Neural cell (in vitro differentiated cells): ENCODE measurements at regions not wholly inside any gene's neighbourhood (a gene's known extent, or its start where the extent isn't known, plus 50 kb on each side); places are given as distances from the start of the nearest gene placed in this dataset.

Source experiments
- H2AFZ ChIP-seq: fragments of 200-600, 300-800 bp; sonication (generic), shearing (Covaris generic); 2 replicates; pipeline ENCODE4 v1.6.0; 2014; ENCODE audit warnings: low read depth, mild to moderate bottlenecking, antibody characterized with exemption, low read length, moderate library complexity
- H3F3A ChIP-seq: fragments of 200-600 bp; shearing (Covaris generic); 2 replicates; pipeline ENCODE4 v1.6.1; 2016; ENCODE audit warnings: mild to moderate bottlenecking, moderate library complexity, mixed read lengths, antibody characterized with exemption, low read length; ENCODE audit not compliant: insufficient read depth, poor library complexity, severe bottlenecking
- H3K27ac ChIP-seq: fragments of 200-600, 300-800 bp; sonication (generic), shearing (Covaris generic); 2 replicates; pipeline ENCODE4 v1.5.1; 2014; ENCODE audit warnings: mild to moderate bottlenecking, low read length, moderate library complexity
- H3K27me3 ChIP-seq: fragments of 300-800, 200-600 bp; sonication (generic), shearing (Covaris generic); 2 replicates; pipeline ENCODE4 v1.6.0; 2014; ENCODE audit warnings: mild to moderate bottlenecking, low read depth, low read length, moderate library complexity; ENCODE audit not compliant: insufficient read depth
- H3K36me3 ChIP-seq: fragments of 300-800, 200-600 bp; sonication (generic), shearing (Covaris generic); 2 replicates; pipeline ENCODE4 v1.5.1; 2014; ENCODE audit warnings: mild to moderate bottlenecking, antibody characterized with exemption, low read length, moderate library complexity; ENCODE audit not compliant: insufficient read depth
- H3K4me2 ChIP-seq: fragments of 300-800, 200-600 bp; sonication (generic), shearing (Covaris generic); 2 replicates; pipeline ENCODE4 v1.6.0; 2014; ENCODE audit warnings: mild to moderate bottlenecking, low read length
- H3K4me3 ChIP-seq: fragments of 300-800, 200-600 bp; sonication (generic), shearing (Covaris generic); 2 replicates; pipeline ENCODE4 v1.5.1; 2014; ENCODE audit warnings: mild to moderate bottlenecking, low read length, moderate library complexity
- H3K79me2 ChIP-seq: fragments of 200-600 bp; shearing (Covaris generic); replicated peaks from 2 replicates; pipeline ENCODE4 v1.6.0; 2014; ENCODE audit warnings: mild to moderate bottlenecking, low read length, moderate library complexity; ENCODE audit not compliant: insufficient read depth
- H3K9ac ChIP-seq: fragments of 300-800, 200-600 bp; sonication (generic), shearing (Covaris generic); 2 replicates; pipeline ENCODE4 v1.6.1; 2016; ENCODE audit warnings: mild to moderate bottlenecking, low read length, mixed read lengths
- H3K9me2 ChIP-seq: fragments of 200-600 bp; shearing (Covaris generic); 2 replicates; pipeline ENCODE4 v1.6.1; 2016; ENCODE audit warnings: mild to moderate bottlenecking, low read length, mixed read lengths; ENCODE audit not compliant: insufficient read depth
- H3K9me3 ChIP-seq: fragments of 200-600, 300-800 bp; sonication (generic), shearing (Covaris generic); 2 replicates; pipeline ENCODE4 v1.6.1; 2016; ENCODE audit warnings: mild to moderate bottlenecking, mixed run types, low read length, moderate library complexity, mixed read lengths
- H4K20me1 ChIP-seq: fragments of 200-600 bp; shearing (Covaris generic); 2 replicates; pipeline ENCODE4 v1.6.1; 2016; ENCODE audit warnings: mild to moderate bottlenecking, mixed run types; ENCODE audit not compliant: insufficient read depth
- CTCF ChIP-seq: fragments of 450-650 bp; IDR thresholded peaks from 2 replicates; pipeline ENCODE4 v1.5.1; 2014; ENCODE audit warnings: antibody characterized with exemption, mild to moderate bottlenecking, moderate library complexity; ENCODE audit not compliant: poor library complexity, severe bottlenecking
- EP300 ChIP-seq: fragments of 450-650 bp; conservative IDR thresholded peaks from 2 replicates; pipeline ENCODE4 v1.6.1; 2014; ENCODE audit warnings: antibody characterized with exemption, mild to moderate bottlenecking, moderate library complexity; ENCODE audit not compliant: poor library complexity, severe bottlenecking
- EZH2 ChIP-seq: fragments of 200-600, 300-800 bp; shearing (Covaris generic), sonication (generic); IDR thresholded peaks from 2 replicates; pipeline ENCODE4 v1.6.1; 2014; ENCODE audit warnings: antibody characterized with exemption, low read length, borderline replicate concordance, mild to moderate bottlenecking; ENCODE audit not compliant: insufficient read depth, poor library complexity, severe bottlenecking
- MXI1 ChIP-seq: fragments of 450-650 bp; conservative IDR thresholded peaks from 2 replicates; pipeline ENCODE4 v1.6.1; 2014; ENCODE audit warnings: antibody characterized with exemption, mild to moderate bottlenecking; ENCODE audit not compliant: poor library complexity, severe bottlenecking
- POLR2AphosphoS5 ChIP-seq: IDR thresholded peaks from 2 replicates; pipeline ENCODE4 v1.6.1; 2012
- RAD21 ChIP-seq: fragments of 450-650 bp; conservative IDR thresholded peaks from 2 replicates; pipeline ENCODE4 v1.6.1; 2014; ENCODE audit warnings: antibody characterized with exemption, mild to moderate bottlenecking, moderate library complexity
- REST ChIP-seq: IDR thresholded peaks from 2 replicates; pipeline ENCODE4 v1.6.1; 2012; ENCODE audit warnings: borderline replicate concordance
- SMC3 ChIP-seq: fragments of 450-650 bp; conservative IDR thresholded peaks from 2 replicates; pipeline ENCODE4 v1.6.1; 2014; ENCODE audit warnings: antibody characterized with exemption, mild to moderate bottlenecking, moderate library complexity; ENCODE audit not compliant: poor library complexity
- TAF1 ChIP-seq: IDR thresholded peaks from 2 replicates; pipeline ENCODE4 v1.6.1; 2012; ENCODE audit warnings: low read depth

DNA sequence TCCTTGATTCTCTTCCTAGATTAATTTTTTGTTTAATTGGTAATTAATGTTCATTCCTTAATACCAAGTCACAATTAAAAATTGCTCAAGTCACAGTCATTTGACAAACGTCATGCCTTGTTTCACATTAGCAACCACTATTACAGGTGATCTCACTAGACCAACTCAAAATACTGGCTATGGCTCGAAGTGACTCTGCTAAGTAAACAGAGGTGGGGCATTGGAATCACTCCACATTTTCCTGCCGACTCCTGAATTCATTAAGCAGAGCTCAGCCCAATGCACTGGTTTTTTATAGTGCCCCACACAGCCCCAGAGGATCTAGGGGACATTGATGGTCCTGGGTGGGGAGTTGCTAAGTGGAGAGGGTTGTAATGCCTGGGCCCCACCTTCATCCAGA is 201.2 kb upstream of the NSMCE3 start:
- no peaks in the 10 kb centered on the region for H4K20me1 ChIP-seq
- H3K9me3 ChIP-seq: no peaks in the 10 kb centered on the region
- H3F3A ChIP-seq: no peaks in the 10 kb centered on the region
- no peaks in the 10 kb centered on the region for H3K27me3 ChIP-seq
- no peak overlapping the region for H3K9ac ChIP-seq
- no peaks in the 10 kb centered on the region for H3K36me3 ChIP-seq
- no peak overlapping the region for H2AFZ ChIP-seq
- no peak for TF ChIP-seq CTCF
- no peak for TF ChIP-seq TAF1
- no peak for TF ChIP-seq EZH2
- TF ChIP-seq POLR2AphosphoS5: no peak
- no peak for TF ChIP-seq RAD21
- TF ChIP-seq MXI1: no peak
- TF ChIP-seq REST: no peak
- no peak for TF ChIP-seq SMC3
- H3K79me2 ChIP-seq: no peaks in the 10 kb centered on the region
- H3K4me2 ChIP-seq: no peak overlapping the region
- H3K9me2 ChIP-seq: no peaks in the 10 kb centered on the region
- no peak overlapping the region for H3K27ac ChIP-seq
- no peak overlapping the region for H3K4me3 ChIP-seq

DNA sequence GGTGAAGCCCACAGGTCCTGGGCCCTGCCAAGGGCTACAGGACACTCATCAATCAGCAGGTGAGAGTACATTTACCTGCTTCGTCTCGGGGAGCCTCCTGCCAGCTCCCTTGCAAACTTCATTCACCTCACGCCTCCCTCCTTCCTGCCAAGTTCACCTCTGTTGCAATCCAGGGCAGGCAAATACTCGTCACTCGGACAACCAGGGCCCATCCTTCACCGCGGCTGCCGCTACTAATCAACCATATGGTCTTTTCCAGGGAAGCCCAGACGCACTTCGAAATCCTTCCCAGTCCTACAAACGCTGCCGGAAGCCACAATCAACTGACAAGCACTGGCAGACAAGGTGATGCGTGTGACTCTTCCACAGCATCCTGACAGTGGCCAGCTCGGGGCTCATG is 200.7 kb upstream of the NSMCE3 start:
- no peaks in the 10 kb centered on the region for H3K9me2 ChIP-seq
- no peak overlapping the region for H3K9ac ChIP-seq
- H3K9me3 ChIP-seq: no peaks in the 10 kb centered on the region
- H3K27me3 ChIP-seq: no peaks in the 10 kb centered on the region
- no peaks in the 10 kb centered on the region for H3K79me2 ChIP-seq
- H3K4me2 ChIP-seq: no peak overlapping the region
- no peak for TF ChIP-seq TAF1
- TF ChIP-seq EZH2: no peak
- no peak overlapping the region for H3K27ac ChIP-seq
- no peak overlapping the region for H3K4me3 ChIP-seq
- no peaks in the 10 kb centered on the region for H3F3A ChIP-seq
- no peaks in the 10 kb centered on the region for H3K36me3 ChIP-seq
- no peaks in the 10 kb centered on the region for H4K20me1 ChIP-seq
- H2AFZ ChIP-seq: no peak overlapping the region

GRCh38 chr15:29468899-29469298 is 199.3 kb upstream of the NSMCE3 start:
- Histone ChIP-seq H3K36me3 (no peaks in the 10 kb centered on the region), H3K4me3 (no peak overlapping the region), H3F3A (no peaks in the 10 kb centered on the region), H3K9me3 (no peaks in the 10 kb centered on the region), H3K27ac (no peak overlapping the region), H2AFZ (no peak overlapping the region), H4K20me1 (no peaks in the 10 kb centered on the region), H3K9me2 (no peaks in the 10 kb centered on the region), H3K9ac (no peak overlapping the region), H3K4me2 (no peak overlapping the region), H3K27me3 (no peaks in the 10 kb centered on the region), H3K79me2 (no peaks in the 10 kb centered on the region)
- no peak for TF ChIP-seq SMC3
- TF ChIP-seq EP300: no peak
- TF ChIP-seq EZH2: no peak
- TF ChIP-seq MXI1: no peak
- no peak for TF ChIP-seq POLR2AphosphoS5
- no peak for TF ChIP-seq TAF1
- no peak for TF ChIP-seq RAD21
- no peak for TF ChIP-seq REST
- TF ChIP-seq CTCF: no peak
